CD4-positive, alpha-beta memory T cell (primary cell): ENCODE measurements at regions not wholly inside any gene's neighbourhood (a gene's known extent, or its start where the extent isn't known, plus 50 kb on each side); places are given as distances from the start of the nearest gene placed in this dataset.

Source experiments
- CTCF ChIA-PET: fragments of 350-600 bp; sonication (Branson Sonifier 250); formaldehyde crosslinking; loops from one replicate; lab custom pipeline; 2021; ENCODE audit warnings: inconsistent platforms; ENCODE audit not compliant: partially characterized antibody; lab: Charles Lee
- POLR2A ChIA-PET: fragments of 350-600 bp; sonication (Branson Sonifier 250); formaldehyde crosslinking; loops from one replicate; lab custom pipeline; 2021; ENCODE audit not compliant: partially characterized antibody; lab: Charles Lee
- DNase-seq, 5 donors: peaks; one replicate each; pipeline versions ENCODE4 v3.0.0 to v3.0.0-alpha.2; 2020 to 2022; ENCODE audit warnings: mixed read lengths in 1 of 5
- H3K27ac ChIP-seq: one replicate; pipeline ENCODE4 v1.7.0; 2013; ENCODE audit warnings: low read depth, low read length
- H3K27me3 ChIP-seq: 2 replicates; pipeline ENCODE4 v1.7.0; 2013; ENCODE audit warnings: mild to moderate bottlenecking, low read length, moderate library complexity; ENCODE audit not compliant: insufficient read depth
- H3K36me3 ChIP-seq: 2 replicates; pipeline ENCODE4 v1.7.0; 2013; ENCODE audit warnings: mild to moderate bottlenecking, low read length, moderate library complexity; ENCODE audit not compliant: insufficient read depth
- H3K4me1 ChIP-seq: 2 replicates; pipeline ENCODE4 v1.7.0; 2013; ENCODE audit warnings: mild to moderate bottlenecking, low read length, moderate library complexity; ENCODE audit not compliant: insufficient read depth
- H3K4me3 ChIP-seq, 2 donors: one replicate each; pipeline ENCODE4 v1.7.0; 2013; ENCODE audit warnings: low read length in 2 of 2, mild to moderate bottlenecking in 1 of 2
- H3K9me3 ChIP-seq, 2 donors: one replicate each; pipeline ENCODE4 v1.7.0; 2013; ENCODE audit warnings: low read length in 2 of 2, control low read depth in 1 of 2; ENCODE audit not compliant: control insufficient read depth in 1 of 2
- H3K27ac Mint-ChIP-seq, 7 donors: one replicate each; pipeline ENCODE4 v1.8.0; 2020 to 2021; ENCODE audit warnings: mixed read lengths in 7 of 7, mild to moderate bottlenecking in 6 of 7, inconsistent platforms in 3 of 7, moderate library complexity in 3 of 7
- H3K27me3 Mint-ChIP-seq, 2 donors: one replicate each; pipeline ENCODE4 v1.8.0; 2020 to 2021; ENCODE audit warnings: mixed read lengths in 2 of 2
- H3K36me3 Mint-ChIP-seq, 2 donors: one replicate each; pipeline ENCODE4 v1.8.0; 2020 to 2021; ENCODE audit warnings: mixed read lengths in 2 of 2, inconsistent platforms in 1 of 2, mild to moderate bottlenecking in 1 of 2
- H3K4me1 Mint-ChIP-seq, 4 donors: one replicate each; pipeline ENCODE4 v1.8.0; 2020 to 2021; ENCODE audit warnings: mixed read lengths in 4 of 4, mild to moderate bottlenecking in 1 of 4
- H3K4me3 Mint-ChIP-seq, 8 donors: one replicate each; pipeline ENCODE4 v1.8.0; 2020 to 2021; ENCODE audit warnings: mixed read lengths in 8 of 8, mild to moderate bottlenecking in 7 of 8, moderate library complexity in 6 of 8, inconsistent platforms in 3 of 8
- H3K9me3 Mint-ChIP-seq, 8 donors: one replicate each; pipeline ENCODE4 v1.8.0; 2020 to 2021; ENCODE audit warnings: mixed read lengths in 8 of 8, mild to moderate bottlenecking in 5 of 8, inconsistent platforms in 3 of 8, moderate library complexity in 1 of 8
- intact Hi-C: fragments of 100-400 bp; cut with micrococcal nuclease; formaldehyde crosslinking; loops from one replicate; pipeline ENCODE4 v1.15.1; 2023

DNA sequence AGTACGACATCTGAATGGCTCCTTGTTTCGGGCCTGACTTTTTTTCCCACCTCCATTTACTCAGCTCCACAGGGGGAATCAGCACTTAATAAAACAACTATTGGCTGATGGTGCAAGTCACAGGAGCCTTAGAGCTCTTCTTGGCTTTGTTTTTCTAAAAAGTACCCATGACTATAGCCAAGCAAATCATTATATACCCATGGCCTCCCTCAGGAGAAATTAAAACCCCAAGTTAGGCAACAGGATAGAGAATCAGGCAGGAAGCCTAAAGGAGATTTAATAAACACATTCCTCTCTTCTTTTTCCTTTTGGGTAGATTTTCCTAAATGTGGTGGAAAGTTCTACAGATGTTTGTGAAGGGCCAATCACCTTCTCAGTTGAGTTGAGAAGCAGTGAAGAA lies 91.9 kb upstream of the RBPJ start:
- Histone ChIP-seq H3K27ac (no peak overlapping the region), H3K4me3 (no peak overlapping the region), H3K36me3 (no peaks in the 10 kb centered on the region), H3K9me3 (no peaks in the 10 kb centered on the region), H3K4me1 (peaks cover 13% of the 10 kb centered on the region), H3K27me3 (no peaks in the 10 kb centered on the region)
- POLR2A ChIA-PET, result no interaction called here
- no peak for DNase-seq
- Mint-ChIP-seq H3K4me1 (peaks cover 7 to 14% (median 9%) of the 10 kb centered on the region in 4 donors), H3K27ac (peak overlapping the region in 2 of 7 donors; percentile 30 to 44), H3K9me3 (no peaks in the 10 kb centered on the region), H3K27me3 (no peaks in the 10 kb centered on the region), H3K4me3 (no peak overlapping the region), H3K36me3 (no peaks in the 10 kb centered on the region)
- intact Hi-C loops, result no loop called here
- CTCF ChIA-PET, result interaction anchor here (1.2 kb wide), 2 partner anchors 27 to 102 kb away, joined by 3 to 4 read pairs; no protein-coding TSS in a partner anchor

- H3K27ac Mint-ChIP-seq, result no peak overlapping the region
- H3K4me3 Mint-ChIP-seq, result no peak overlapping the region
- Histone ChIP-seq H3K27me3 (no peaks in the 10 kb centered on the region), H3K36me3 (no peaks in the 10 kb centered on the region), H3K4me3 (no peak overlapping the region), H3K27ac (no peak overlapping the region), H3K4me1 (peaks cover 18% of the 10 kb centered on the region), H3K9me3 (no peaks in the 10 kb centered on the region)
- intact Hi-C loops, result no loop called here
- H3K4me1 Mint-ChIP-seq, result peaks cover 13 to 20% (median 14%) of the 10 kb centered on the region in 4 donors
- H3K9me3 Mint-ChIP-seq, result no peaks in the 10 kb centered on the region
- no peak for DNase-seq
- no peaks in the 10 kb centered on the region for H3K36me3 Mint-ChIP-seq
- POLR2A ChIA-PET, result no interaction called here
- CTCF ChIA-PET, result no interaction called here
- H3K27me3 Mint-ChIP-seq, result no peaks in the 10 kb centered on the region
Measured at GRCh38 chr4:26229974-26230373, 90.8 kb upstream of the RBPJ start.

GRCh38 chr4:26233350-26233749 lies 87.5 kb upstream of the RBPJ start:
- Histone ChIP-seq H3K27ac (no peak overlapping the region), H3K4me3 (no peak overlapping the region), H3K9me3 (no peaks in the 10 kb centered on the region), H3K4me1 (peaks cover 18% of the 10 kb centered on the region), H3K36me3 (no peaks in the 10 kb centered on the region), H3K27me3 (no peaks in the 10 kb centered on the region)
- DNase-seq, result no peak
- ChIA-PET POLR2A (interaction anchor here (1.3 to 1.9 kb wide), 2 partner anchors 36 to 86 kb away, joined by 5 to 7 read pairs; no protein-coding TSS in a partner anchor), CTCF (interaction anchor here (1.1 kb wide), 1 partner anchor 151 kb away, joined by 4 read pairs; no protein-coding TSS in a partner anchor)
- Mint-ChIP-seq H3K36me3 (no peaks in the 10 kb centered on the region), H3K27ac (peak overlapping the region in 4 of 7 donors; percentile 8 to 77 (median 56)), H3K9me3 (no peaks in the 10 kb centered on the region), H3K4me1 (peaks cover 13 to 20% (median 14%) of the 10 kb centered on the region in 4 donors), H3K27me3 (no peaks in the 10 kb centered on the region), H3K4me3 (peak overlapping the region; percentile 4 to 69 (median 49))
- intact Hi-C loops, result no loop called here

DNA sequence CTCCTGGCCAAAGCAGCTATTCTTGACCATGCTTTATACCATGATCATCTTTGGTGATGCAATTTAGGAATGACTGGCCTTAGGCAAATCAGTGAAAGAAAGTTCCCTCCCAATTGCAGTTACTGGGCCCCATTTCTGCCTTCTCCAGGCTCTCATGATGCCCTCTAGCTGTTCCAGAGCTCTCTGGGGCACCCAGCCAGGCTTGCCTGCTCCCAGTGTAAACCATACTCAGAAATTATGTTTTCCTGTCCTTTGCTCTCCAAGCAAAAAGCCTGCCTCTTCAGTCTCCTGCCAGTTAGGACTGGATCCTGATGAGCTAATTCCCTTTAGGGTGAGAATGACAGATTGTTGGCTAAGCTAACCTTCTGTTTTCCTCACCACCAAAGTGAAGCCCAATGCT lies 85.3 kb upstream of the RBPJ start:
- Mint-ChIP-seq H3K9me3 (no peaks in the 10 kb centered on the region), H3K27ac (peak overlapping the region in 1 of 7 donors; percentile 13), H3K4me1 (peaks cover 13 to 20% (median 14%) of the 10 kb centered on the region in 4 donors), H3K27me3 (no peaks in the 10 kb centered on the region), H3K36me3 (no peaks in the 10 kb centered on the region), H3K4me3 (no peak overlapping the region)
- ChIA-PET POLR2A (no interaction called here), CTCF (interaction anchor here (1.5 kb wide), 1 partner anchor 13 kb away, joined by 5 read pairs; no protein-coding TSS in a partner anchor)
- H3K36me3 ChIP-seq, result no peaks in the 10 kb centered on the region
- DNase-seq, result no peak
- no peaks in the 10 kb centered on the region for H3K9me3 ChIP-seq
- peaks cover 18% of the 10 kb centered on the region for H3K4me1 ChIP-seq
- no peak overlapping the region for H3K27ac ChIP-seq
- H3K27me3 ChIP-seq, result no peaks in the 10 kb centered on the region
- intact Hi-C loops, result no loop called here
- H3K4me3 ChIP-seq, result no peak overlapping the region

DNA sequence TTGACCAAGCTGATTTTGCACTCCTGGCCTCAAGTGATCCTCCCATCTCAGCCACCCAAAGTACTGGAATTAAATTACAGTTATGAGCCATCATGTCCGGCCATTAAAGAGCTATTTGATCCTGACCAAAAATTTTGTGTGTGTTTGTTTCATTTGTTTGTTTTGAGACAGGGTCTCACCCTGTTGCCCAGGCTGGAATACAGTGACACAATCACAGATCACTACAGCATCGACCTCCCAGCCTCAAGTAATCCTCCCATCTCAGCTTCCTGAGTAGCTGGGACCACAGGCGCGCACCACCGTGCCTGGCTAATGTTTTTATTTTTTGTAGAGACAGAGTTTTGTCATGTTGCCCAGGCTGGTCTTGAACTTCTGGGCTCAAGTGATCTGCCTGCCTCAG lies 82.9 kb upstream of the RBPJ start:
- no peak overlapping the region for H3K27ac Mint-ChIP-seq
- peaks cover 13 to 16% (median 14%) of the 10 kb centered on the region in 4 donors for H3K4me1 Mint-ChIP-seq
- Histone ChIP-seq H3K36me3 (no peaks in the 10 kb centered on the region), H3K27ac (no peak overlapping the region), H3K27me3 (no peaks in the 10 kb centered on the region), H3K4me3 (no peak overlapping the region), H3K9me3 (no peaks in the 10 kb centered on the region), H3K4me1 (peaks cover 14% of the 10 kb centered on the region)
- ChIA-PET POLR2A (no interaction called here), CTCF (no interaction called here)
- no peaks in the 10 kb centered on the region for H3K36me3 Mint-ChIP-seq
- no peaks in the 10 kb centered on the region for H3K9me3 Mint-ChIP-seq
- no peak overlapping the region for H3K4me3 Mint-ChIP-seq
- no peaks in the 10 kb centered on the region for H3K27me3 Mint-ChIP-seq
- intact Hi-C loops, result no loop called here
- no peak for DNase-seq

GRCh38 chr4:26238426-26238777 lies 82.4 kb upstream of the RBPJ start:
- no peak overlapping the region for H3K4me3 ChIP-seq
- H3K27ac ChIP-seq, result no peak overlapping the region
- Mint-ChIP-seq H3K4me3 (no peak overlapping the region), H3K36me3 (no peaks in the 10 kb centered on the region), H3K27ac (no peak overlapping the region), H3K9me3 (no peaks in the 10 kb centered on the region), H3K4me1 (peaks cover 10 to 11% (median 11%) of the 10 kb centered on the region in 4 donors), H3K27me3 (no peaks in the 10 kb centered on the region)
- intact Hi-C loops, result no loop called here
- H3K36me3 ChIP-seq, result no peaks in the 10 kb centered on the region
- POLR2A ChIA-PET, result no interaction called here
- no peaks in the 10 kb centered on the region for H3K9me3 ChIP-seq
- CTCF ChIA-PET, result no interaction called here
- H3K4me1 ChIP-seq, result peaks cover 10% of the 10 kb centered on the region
- DNase-seq, result no peak
- no peaks in the 10 kb centered on the region for H3K27me3 ChIP-seq

DNA sequence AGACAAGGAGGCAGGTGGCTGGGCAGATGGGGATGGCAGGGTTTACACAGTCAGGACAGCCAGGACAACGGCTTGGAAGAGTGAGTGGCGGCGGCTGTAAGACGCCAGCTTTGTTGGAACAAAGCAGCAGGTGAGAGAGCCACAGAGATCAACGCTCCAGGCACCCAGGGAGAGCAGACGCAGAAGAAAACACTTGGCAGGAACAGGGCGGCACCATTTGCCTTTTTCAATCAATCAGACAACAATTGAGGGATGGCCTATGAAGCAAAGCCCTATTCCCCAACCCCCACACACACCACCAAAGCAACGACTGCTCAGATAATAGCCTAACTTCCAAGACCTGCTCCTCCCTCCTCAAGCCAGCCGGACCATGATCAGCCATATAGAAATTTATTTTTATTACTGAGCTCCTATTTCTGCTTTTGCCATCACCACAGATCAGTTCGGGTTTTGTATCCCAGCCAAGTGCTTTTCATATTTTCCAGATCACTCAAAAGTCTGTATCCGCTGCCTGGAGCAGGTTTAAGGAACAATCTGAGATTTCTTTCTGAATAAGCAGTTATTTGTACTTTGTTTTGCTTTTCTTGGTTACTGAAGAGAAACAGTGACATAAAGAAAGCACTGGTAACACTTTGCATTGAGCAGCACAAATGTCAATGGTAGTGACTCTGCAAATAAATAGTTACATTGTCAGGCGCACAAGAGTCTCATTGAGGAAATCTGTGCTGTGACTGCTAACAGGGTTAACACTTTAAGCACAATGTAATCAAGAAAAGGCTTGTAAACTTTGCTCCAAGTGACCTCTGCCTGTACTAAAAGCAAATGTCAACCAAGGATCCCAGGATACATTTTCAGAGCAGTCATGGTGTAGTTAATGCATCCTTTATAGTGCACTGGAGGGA lies 81.8 kb upstream of the RBPJ start:
- Histone ChIP-seq H3K9me3 (no peaks in the 10 kb centered on the region), H3K4me1 (peaks cover 4% of the 10 kb centered on the region), H3K36me3 (no peaks in the 10 kb centered on the region), H3K27ac (no peak overlapping the region), H3K4me3 (no peak overlapping the region), H3K27me3 (no peaks in the 10 kb centered on the region)
- DNase-seq, result no peak
- POLR2A ChIA-PET, result no interaction called here
- Mint-ChIP-seq H3K9me3 (no peaks in the 10 kb centered on the region), H3K36me3 (no peaks in the 10 kb centered on the region), H3K27me3 (no peaks in the 10 kb centered on the region), H3K4me1 (peaks cover 4 to 5% (median 4%) of the 10 kb centered on the region in 4 donors), H3K4me3 (no peak overlapping the region), H3K27ac (peak overlapping the region in 1 of 7 donors; percentile 63)
- CTCF ChIA-PET, result no interaction called here
- intact Hi-C loops, result no loop called here
